ENCODE measurements at regions not wholly inside any gene's neighbourhood (a gene's known extent, or its start where the extent isn't known, plus 50 kb on each side); places are given as distances from the start of the nearest gene placed in this dataset.

DNA sequence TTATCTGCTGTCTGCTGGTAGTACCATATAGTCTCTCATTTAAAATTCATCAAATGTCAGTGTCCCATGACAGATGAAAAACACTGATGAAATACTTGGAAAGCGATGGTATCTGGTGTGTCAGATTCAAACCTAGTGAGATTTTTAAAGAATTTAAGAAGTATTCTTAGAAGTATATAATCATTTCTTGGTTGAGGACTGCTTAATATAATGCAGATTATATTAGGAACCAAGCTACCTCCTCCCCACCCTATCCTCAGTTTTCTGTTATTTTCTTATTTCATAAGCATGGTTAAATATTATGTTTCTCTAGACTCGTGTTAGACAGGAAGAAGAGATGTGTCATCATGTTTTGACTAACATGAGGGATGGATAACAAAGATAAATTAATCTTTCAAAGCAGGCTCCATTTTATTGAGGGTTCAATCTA is 118.5 kb downstream of the GLUD2 start:
- TF ChIP-seq, protein P1, sequence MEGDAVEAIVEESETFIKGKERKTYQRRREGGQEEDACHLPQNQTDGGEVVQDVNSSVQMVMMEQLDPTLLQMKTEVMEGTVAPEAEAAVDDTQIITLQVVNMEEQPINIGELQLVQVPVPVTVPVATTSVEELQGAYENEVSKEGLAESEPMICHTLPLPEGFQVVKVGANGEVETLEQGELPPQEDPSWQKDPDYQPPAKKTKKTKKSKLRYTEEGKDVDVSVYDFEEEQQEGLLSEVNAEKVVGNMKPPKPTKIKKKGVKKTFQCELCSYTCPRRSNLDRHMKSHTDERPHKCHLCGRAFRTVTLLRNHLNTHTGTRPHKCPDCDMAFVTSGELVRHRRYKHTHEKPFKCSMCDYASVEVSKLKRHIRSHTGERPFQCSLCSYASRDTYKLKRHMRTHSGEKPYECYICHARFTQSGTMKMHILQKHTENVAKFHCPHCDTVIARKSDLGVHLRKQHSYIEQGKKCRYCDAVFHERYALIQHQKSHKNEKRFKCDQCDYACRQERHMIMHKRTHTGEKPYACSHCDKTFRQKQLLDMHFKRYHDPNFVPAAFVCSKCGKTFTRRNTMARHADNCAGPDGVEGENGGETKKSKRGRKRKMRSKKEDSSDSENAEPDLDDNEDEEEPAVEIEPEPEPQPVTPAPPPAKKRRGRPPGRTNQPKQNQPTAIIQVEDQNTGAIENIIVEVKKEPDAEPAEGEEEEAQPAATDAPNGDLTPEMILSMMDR (IDR thresholded peaks at IDR 0.05): no peak
- TF ChIP-seq POLR2AphosphoS5 (IDR thresholded peaks at IDR 0.05): no peak
